ENCODE measurements at regions not wholly inside any gene's neighbourhood (a gene's known extent, or its start where the extent isn't known, plus 50 kb on each side); places are given as distances from the start of the nearest gene placed in this dataset.

DNA sequence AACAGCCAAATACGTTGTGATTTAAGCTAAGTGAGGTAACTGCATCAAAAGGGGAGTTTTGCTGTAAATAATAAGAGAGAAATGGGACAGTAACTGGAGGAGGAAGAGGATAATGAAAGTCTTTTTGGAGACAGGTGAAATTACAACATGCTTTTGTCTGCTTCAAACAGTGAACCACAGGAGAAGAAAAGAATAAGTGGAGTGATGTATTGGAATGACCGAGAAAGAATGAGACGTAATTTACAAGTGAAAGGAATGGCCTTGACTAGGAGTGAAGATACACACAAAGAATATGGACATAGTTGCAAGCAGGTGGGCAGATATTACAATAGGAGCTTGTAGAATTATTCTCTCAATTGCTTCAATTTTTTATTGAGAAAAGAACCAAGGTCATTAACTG, 550.8 kb downstream of the DIPK2A start:
- no peak for TF ChIP-seq ZNF114 (CRISPR knock-in tag; IDR thresholded peaks at IDR 0.05)
- TF ChIP-seq ZNF331 (CRISPR knock-in tag; IDR thresholded peaks at IDR 0.05; ENCODE audit: low read depth) = no peak
